22Rv1 (cell line): ENCODE measurements at regions not wholly inside any gene's neighbourhood (a gene's known extent, or its start where the extent isn't known, plus 50 kb on each side); places are given as distances from the start of the nearest gene placed in this dataset.

Experiments used
- ZFX ChIP-seq: fragments of 450-650 bp; IDR thresholded peaks from 2 replicates; pipeline ENCODE4 v1.6.1; 2017; ENCODE audit warnings: antibody characterized with exemption, borderline replicate concordance
- TF ChIP-seq, protein P1 (sequence below): fragments of 450-650 bp; IDR thresholded peaks from 2 replicates; pipeline ENCODE4 v1.5.1; 2017; ENCODE audit warnings: mild to moderate bottlenecking

DNA sequence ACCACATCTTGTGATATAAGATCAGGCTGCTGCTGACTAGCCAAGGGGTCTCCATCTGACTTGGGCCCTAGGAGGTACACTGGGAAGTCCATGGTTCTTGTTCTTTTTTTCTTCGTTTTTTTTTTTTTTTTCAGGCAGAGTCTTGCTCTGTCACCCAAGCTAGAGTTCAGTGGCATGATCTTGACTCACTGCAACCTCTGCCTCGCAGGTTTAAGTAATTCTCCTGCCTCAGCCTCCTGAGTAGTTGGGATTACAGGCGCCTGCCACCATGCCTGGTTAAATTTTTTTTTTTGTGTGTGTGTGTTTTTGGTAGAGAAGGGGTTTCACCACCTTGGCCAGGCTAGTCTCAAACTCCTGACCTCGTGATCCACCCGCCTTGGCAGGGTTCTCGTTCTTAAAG lies 178.2 kb downstream of the RMST start:
- TF ChIP-seq, protein P1, sequence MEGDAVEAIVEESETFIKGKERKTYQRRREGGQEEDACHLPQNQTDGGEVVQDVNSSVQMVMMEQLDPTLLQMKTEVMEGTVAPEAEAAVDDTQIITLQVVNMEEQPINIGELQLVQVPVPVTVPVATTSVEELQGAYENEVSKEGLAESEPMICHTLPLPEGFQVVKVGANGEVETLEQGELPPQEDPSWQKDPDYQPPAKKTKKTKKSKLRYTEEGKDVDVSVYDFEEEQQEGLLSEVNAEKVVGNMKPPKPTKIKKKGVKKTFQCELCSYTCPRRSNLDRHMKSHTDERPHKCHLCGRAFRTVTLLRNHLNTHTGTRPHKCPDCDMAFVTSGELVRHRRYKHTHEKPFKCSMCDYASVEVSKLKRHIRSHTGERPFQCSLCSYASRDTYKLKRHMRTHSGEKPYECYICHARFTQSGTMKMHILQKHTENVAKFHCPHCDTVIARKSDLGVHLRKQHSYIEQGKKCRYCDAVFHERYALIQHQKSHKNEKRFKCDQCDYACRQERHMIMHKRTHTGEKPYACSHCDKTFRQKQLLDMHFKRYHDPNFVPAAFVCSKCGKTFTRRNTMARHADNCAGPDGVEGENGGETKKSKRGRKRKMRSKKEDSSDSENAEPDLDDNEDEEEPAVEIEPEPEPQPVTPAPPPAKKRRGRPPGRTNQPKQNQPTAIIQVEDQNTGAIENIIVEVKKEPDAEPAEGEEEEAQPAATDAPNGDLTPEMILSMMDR: no peak
- no peak for TF ChIP-seq ZFX
